ENCODE measurements at regions not wholly inside any gene's neighbourhood (a gene's known extent, or its start where the extent isn't known, plus 50 kb on each side); places are given as distances from the start of the nearest gene placed in this dataset.
A peak's percentile ranks its signal among the peaks of the same experiment; 100 is the strongest.

DNA sequence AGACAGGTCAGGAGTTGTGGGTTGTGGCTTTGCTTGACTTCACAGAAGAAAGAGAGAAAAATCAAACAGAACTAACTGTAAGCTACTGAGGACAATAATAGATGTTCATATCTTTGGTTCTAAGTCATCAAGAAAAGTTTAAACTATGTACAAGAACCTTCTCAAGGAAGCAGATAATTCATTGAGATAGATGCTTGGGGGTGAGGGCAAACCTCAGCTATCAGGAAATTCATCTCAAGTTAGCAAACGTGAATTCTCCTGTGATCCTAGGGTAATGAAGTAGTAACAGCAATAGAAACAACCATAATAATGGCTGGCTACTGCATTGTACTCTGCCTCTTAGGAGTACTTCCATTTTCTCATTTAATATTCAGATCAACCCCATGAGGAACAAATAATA, 506.2 kb downstream of the PLPP3 start:
- DNase-seq: no peak
- 57 to 60% methylated on average over 1 of the region's 1 CpG for WGBS, 2 experiments (ENCODE audit: low coverage in 1 of 2, low lambda C conversion rate in 2 of 2, missing lambda C conversion rate in 2 of 2)
- H3K4me2 ChIP-seq (ENCODE audit: unreplicated experiment): no peak overlapping the region
- peaks cover 45% of the 10 kb centered on the region for H3K4me1 ChIP-seq (ENCODE audit: insufficient read depth)
- H4K20me1 ChIP-seq (ENCODE audit: insufficient read depth): no peaks in the 10 kb centered on the region
- no peaks in the 10 kb centered on the region for H3K27me3 ChIP-seq (replicated peaks; ENCODE audit: insufficient read depth)
- no peaks in the 10 kb centered on the region for H3K9me2 ChIP-seq (ENCODE audit: insufficient read depth)
- H3K9ac ChIP-seq: no peak overlapping the region
- no peaks in the 10 kb centered on the region for H3K9me3 ChIP-seq (ENCODE audit: low read depth)
- no peak overlapping the region for H3K4me3 ChIP-seq
- TF ChIP-seq EZH2phosphoT487 (IDR thresholded peaks at IDR 0.05; ENCODE audit: insufficient read depth, low read depth): no peak
- TF ChIP-seq EZH2 (IDR thresholded peaks at IDR 0.05; ENCODE audit: insufficient read depth, poor library complexity, severe bottlenecking): no peak
- H3K36me3 ChIP-seq (ENCODE audit: low read depth): no peaks in the 10 kb centered on the region
- H3K27ac ChIP-seq: peak overlapping the region; percentile 21
- H2AFZ ChIP-seq: no peak overlapping the region
- in situ Hi-C loops (cut with MboI): no loop called here
- no peaks in the 10 kb centered on the region for H3K79me2 ChIP-seq (ENCODE audit: insufficient read depth)
- H3F3A ChIP-seq (ENCODE audit: insufficient read depth): peaks cover 13% of the 10 kb centered on the region; the same call in 1 of the 2 replicates

DNA sequence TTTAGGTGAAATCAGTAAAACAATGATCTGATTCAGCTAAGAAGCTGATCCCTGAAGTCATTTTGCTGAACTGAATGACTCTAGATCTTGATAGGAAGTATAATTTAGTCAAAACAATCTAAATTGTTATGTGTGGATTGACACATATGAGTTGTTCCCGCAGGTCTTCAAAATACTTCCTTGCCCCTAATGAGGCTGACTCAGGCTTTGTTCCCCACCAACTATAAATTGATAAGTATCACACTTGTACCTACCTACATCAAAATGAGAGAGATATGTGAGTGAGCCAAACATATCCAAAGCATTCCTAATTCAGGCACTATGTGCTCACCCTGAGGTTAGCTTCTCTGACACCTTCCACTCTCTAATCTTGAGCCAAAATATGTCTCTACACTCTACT, 507.1 kb downstream of the PLPP3 start:
- Histone ChIP-seq H3F3A (ENCODE audit: insufficient read depth) (peaks cover 21% of the 10 kb centered on the region; the same call in 1 of the 2 replicates), H3K4me1 (ENCODE audit: insufficient read depth) (peaks cover 48% of the 10 kb centered on the region), H3K9me2 (ENCODE audit: insufficient read depth) (no peaks in the 10 kb centered on the region), H3K4me2 (ENCODE audit: unreplicated experiment) (no peak overlapping the region), H3K4me3 (no peak overlapping the region), H3K79me2 (ENCODE audit: insufficient read depth) (no peaks in the 10 kb centered on the region), H3K9ac (no peak overlapping the region), H2AFZ (no peak overlapping the region), H3K9me3 (ENCODE audit: low read depth) (no peaks in the 10 kb centered on the region), H3K27me3 (replicated peaks; ENCODE audit: insufficient read depth) (no peaks in the 10 kb centered on the region), H4K20me1 (ENCODE audit: insufficient read depth) (no peaks in the 10 kb centered on the region), H3K36me3 (ENCODE audit: low read depth) (no peaks in the 10 kb centered on the region), H3K27ac (no peak overlapping the region)
- WGBS, 2 experiments (ENCODE audit: low coverage in 1 of 2, low lambda C conversion rate in 2 of 2, missing lambda C conversion rate in 2 of 2): 94 to 100% methylated on average over 1 of the region's 1 CpG
- no peak for DNase-seq
- in situ Hi-C loops (cut with MboI): no loop called here
- TF ChIP-seq EZH2 (IDR thresholded peaks at IDR 0.05; ENCODE audit: insufficient read depth, poor library complexity, severe bottlenecking) (no peak), EZH2phosphoT487 (IDR thresholded peaks at IDR 0.05; ENCODE audit: insufficient read depth, low read depth) (no peak)

DNA sequence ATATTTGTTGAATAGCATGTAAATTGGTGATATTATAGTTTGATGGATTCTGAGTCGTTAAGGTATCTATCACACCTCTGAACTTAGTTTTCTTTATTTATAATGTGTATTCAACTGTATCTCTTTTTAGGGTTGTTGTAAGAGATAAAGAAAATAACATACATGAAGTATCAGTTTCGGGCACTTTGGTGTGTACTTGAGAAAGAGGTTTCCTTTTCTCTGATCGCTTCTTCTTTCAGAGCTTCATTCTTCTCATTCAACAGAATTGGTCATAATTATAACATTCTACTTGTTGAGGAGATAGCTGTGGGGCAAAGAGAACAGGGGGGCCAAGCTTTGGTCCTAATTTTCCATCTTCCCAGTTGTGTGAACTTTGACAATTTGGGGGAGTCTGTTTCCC, 508.0 kb downstream of the PLPP3 start:
- H4K20me1 ChIP-seq (ENCODE audit: insufficient read depth): no peaks in the 10 kb centered on the region
- DNase-seq: no peak
- H3K9me3 ChIP-seq (ENCODE audit: low read depth): no peaks in the 10 kb centered on the region
- peaks cover 48% of the 10 kb centered on the region for H3K4me1 ChIP-seq (ENCODE audit: insufficient read depth)
- H3K27ac ChIP-seq: no peak overlapping the region
- no peak overlapping the region for H3K4me3 ChIP-seq
- no peak overlapping the region for H3K9ac ChIP-seq
- H3K4me2 ChIP-seq (ENCODE audit: unreplicated experiment): no peak overlapping the region
- H3K27me3 ChIP-seq (replicated peaks; ENCODE audit: insufficient read depth): no peaks in the 10 kb centered on the region
- H3F3A ChIP-seq (ENCODE audit: insufficient read depth): peaks cover 21% of the 10 kb centered on the region; the same call in 1 of the 2 replicates
- TF ChIP-seq EZH2phosphoT487 (IDR thresholded peaks at IDR 0.05; ENCODE audit: insufficient read depth, low read depth): no peak
- no peak for TF ChIP-seq EZH2 (IDR thresholded peaks at IDR 0.05; ENCODE audit: insufficient read depth, poor library complexity, severe bottlenecking)
- H3K9me2 ChIP-seq (ENCODE audit: insufficient read depth): no peaks in the 10 kb centered on the region
- in situ Hi-C loops (cut with MboI): no loop called here
- H2AFZ ChIP-seq: no peak overlapping the region
- no peaks in the 10 kb centered on the region for H3K36me3 ChIP-seq (ENCODE audit: low read depth)
- no peaks in the 10 kb centered on the region for H3K79me2 ChIP-seq (ENCODE audit: insufficient read depth)
- 99% methylated on average over 3 of the region's 3 CpGs for WGBS, 2 experiments (ENCODE audit: low coverage in 1 of 2, low lambda C conversion rate in 2 of 2, missing lambda C conversion rate in 2 of 2)

DNA sequence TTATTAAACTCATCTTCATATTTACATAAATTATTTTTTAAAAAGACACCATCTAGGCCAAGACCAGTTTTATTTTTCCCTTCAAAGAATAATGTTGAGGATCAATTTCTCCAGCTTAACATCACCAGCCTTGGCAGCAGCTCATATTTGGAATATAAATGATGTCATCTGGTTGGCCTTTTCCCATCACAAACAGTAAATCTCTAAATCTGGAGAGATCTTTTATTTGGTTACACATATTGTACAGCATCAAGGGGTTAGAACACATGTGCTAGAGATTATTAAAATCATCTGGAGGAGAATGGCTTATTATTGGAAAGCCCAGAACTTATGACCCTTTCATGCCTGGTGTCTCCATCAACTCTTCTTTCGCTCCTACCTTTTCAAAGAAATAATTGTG, 508.8 kb downstream of the PLPP3 start:
- WGBS, 2 experiments (ENCODE audit: low coverage in 1 of 2, low lambda C conversion rate in 2 of 2, missing lambda C conversion rate in 2 of 2): 95 to 100% methylated on average over 1 of the region's 1 CpG
- H3K4me2 ChIP-seq (ENCODE audit: unreplicated experiment): no peak overlapping the region
- no peaks in the 10 kb centered on the region for H4K20me1 ChIP-seq (ENCODE audit: insufficient read depth)
- peaks cover 21% of the 10 kb centered on the region; the same call in 1 of the 2 replicates for H3F3A ChIP-seq (ENCODE audit: insufficient read depth)
- H3K9me2 ChIP-seq (ENCODE audit: insufficient read depth): no peaks in the 10 kb centered on the region
- TF ChIP-seq EZH2phosphoT487 (IDR thresholded peaks at IDR 0.05; ENCODE audit: insufficient read depth, low read depth) (no peak), EZH2 (IDR thresholded peaks at IDR 0.05; ENCODE audit: insufficient read depth, poor library complexity, severe bottlenecking) (no peak)
- peaks cover 52% of the 10 kb centered on the region for H3K4me1 ChIP-seq (ENCODE audit: insufficient read depth)
- in situ Hi-C loops (cut with MboI): no loop called here
- no peaks in the 10 kb centered on the region for H3K27me3 ChIP-seq (replicated peaks; ENCODE audit: insufficient read depth)
- H3K9ac ChIP-seq: no peak overlapping the region
- H2AFZ ChIP-seq: no peak overlapping the region
- DNase-seq: peak; percentile 64
- no peak overlapping the region for H3K27ac ChIP-seq
- H3K9me3 ChIP-seq (ENCODE audit: low read depth): no peaks in the 10 kb centered on the region
- no peak overlapping the region for H3K4me3 ChIP-seq
- H3K79me2 ChIP-seq (ENCODE audit: insufficient read depth): no peaks in the 10 kb centered on the region
- no peaks in the 10 kb centered on the region for H3K36me3 ChIP-seq (ENCODE audit: low read depth)

DNA sequence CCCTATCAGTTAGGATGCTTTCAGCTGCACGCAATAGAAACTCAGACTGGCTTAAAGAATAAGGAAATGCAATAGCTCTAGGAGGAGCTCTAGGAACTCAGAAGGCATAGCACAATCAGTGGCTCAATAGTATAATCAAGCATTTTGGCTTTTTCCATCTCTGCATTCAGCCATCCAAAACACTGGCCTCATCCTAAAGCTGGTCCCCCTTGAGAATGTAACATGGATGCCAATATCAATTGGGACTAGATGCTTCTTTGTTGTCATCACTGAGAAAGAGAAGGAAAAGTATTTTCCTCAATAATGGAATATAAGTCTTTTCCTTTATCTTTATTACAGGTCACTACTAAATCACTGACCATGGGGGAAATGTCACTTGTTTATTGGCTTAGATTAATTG, 509.5 kb downstream of the PLPP3 start:
- H2AFZ ChIP-seq: no peak overlapping the region
- H3K27me3 ChIP-seq (replicated peaks; ENCODE audit: insufficient read depth): no peaks in the 10 kb centered on the region
- WGBS, 2 experiments (ENCODE audit: low coverage in 1 of 2, low lambda C conversion rate in 2 of 2, missing lambda C conversion rate in 2 of 2): 93 to 100% methylated on average over 1 of the region's 1 CpG
- H3K36me3 ChIP-seq (ENCODE audit: low read depth): no peaks in the 10 kb centered on the region
- no peaks in the 10 kb centered on the region for H3K9me3 ChIP-seq (ENCODE audit: low read depth)
- H3K27ac ChIP-seq: no peak overlapping the region
- no peak for TF ChIP-seq EZH2 (IDR thresholded peaks at IDR 0.05; ENCODE audit: insufficient read depth, poor library complexity, severe bottlenecking)
- no peak for TF ChIP-seq EZH2phosphoT487 (IDR thresholded peaks at IDR 0.05; ENCODE audit: insufficient read depth, low read depth)
- H3K9ac ChIP-seq: no peak overlapping the region
- no peak overlapping the region for H3K4me2 ChIP-seq (ENCODE audit: unreplicated experiment)
- in situ Hi-C loops (cut with MboI): no loop called here
- H3K4me1 ChIP-seq (ENCODE audit: insufficient read depth): peaks cover 58% of the 10 kb centered on the region
- DNase-seq: no peak
- H3K9me2 ChIP-seq (ENCODE audit: insufficient read depth): no peaks in the 10 kb centered on the region
- no peak overlapping the region for H3K4me3 ChIP-seq
- peaks cover 21% of the 10 kb centered on the region; the same call in 1 of the 2 replicates for H3F3A ChIP-seq (ENCODE audit: insufficient read depth)
- H3K79me2 ChIP-seq (ENCODE audit: insufficient read depth): no peaks in the 10 kb centered on the region
- H4K20me1 ChIP-seq (ENCODE audit: insufficient read depth): no peaks in the 10 kb centered on the region
